ENCODE measurements at regions not wholly inside any gene's neighbourhood (a gene's known extent, or its start where the extent isn't known, plus 50 kb on each side); places are given as distances from the start of the nearest gene placed in this dataset.

DNA sequence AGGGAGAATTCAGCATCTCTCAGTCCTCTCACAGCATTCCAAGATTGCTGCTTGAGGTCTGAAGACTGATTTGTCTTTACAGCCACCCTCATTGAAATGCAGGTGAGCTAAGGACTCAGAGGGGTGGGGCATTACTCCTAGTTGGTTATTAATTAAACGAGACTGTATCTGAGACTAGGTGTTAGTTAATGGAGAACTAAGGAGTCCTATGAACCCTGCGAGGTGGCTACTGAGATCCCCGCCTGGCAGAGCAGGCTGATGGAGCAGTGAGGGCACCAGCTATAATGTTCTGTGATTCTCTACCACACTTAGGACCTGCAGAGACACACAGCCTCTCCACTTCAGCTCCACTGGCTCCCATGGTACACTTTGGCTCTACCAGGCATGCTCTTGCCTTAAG, 215.3 kb downstream of the MID1IP1 start:
- no peak for DNase-seq (ENCODE audit: low spot score)
- intact Hi-C loops (cut with DNase I): no loop called here

DNA sequence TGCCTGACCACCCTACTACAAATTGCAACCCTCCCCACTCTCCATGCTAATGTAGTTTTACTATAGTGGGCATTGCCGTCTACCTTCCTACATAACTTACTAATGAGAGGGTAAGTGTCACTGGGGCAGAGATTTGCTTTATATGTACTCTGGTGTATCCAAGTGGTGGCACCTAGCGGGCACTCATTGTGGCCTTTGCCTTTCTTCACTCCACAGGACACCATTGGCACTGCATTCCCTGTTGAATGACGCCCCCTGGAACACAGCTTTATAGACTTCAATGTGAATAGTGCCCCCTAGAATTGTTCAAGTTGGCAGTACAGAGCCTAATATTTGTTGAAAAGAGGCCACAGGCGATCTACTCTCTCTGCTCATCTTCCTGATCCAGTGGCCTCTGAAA, 215.8 kb downstream of the MID1IP1 start:
- intact Hi-C loops (cut with DNase I): no loop called here
- no peak for DNase-seq (ENCODE audit: low spot score)

DNA sequence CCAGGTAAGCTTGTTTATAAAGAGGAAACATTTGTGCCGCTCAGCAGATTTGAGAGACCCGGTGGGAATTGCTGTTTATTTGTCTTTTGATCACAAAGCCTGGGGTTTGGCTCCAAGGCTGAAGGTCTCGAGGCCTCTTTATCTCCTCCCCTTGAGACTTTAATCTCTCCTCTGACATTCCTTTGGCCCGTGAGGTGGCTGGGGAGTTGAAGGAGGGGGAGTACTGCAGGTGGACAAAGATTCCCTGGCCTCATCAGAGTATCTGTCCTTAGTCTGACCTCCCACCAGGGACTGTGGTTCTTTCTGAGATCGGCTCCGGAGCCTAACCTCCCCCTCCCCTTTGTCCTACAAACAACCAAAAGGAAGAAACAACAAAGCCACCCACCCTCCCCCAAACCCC, 216.5 kb downstream of the MID1IP1 start:
- intact Hi-C loops (cut with DNase I): no loop called here
- DNase-seq (ENCODE audit: low spot score): no peak

DNA sequence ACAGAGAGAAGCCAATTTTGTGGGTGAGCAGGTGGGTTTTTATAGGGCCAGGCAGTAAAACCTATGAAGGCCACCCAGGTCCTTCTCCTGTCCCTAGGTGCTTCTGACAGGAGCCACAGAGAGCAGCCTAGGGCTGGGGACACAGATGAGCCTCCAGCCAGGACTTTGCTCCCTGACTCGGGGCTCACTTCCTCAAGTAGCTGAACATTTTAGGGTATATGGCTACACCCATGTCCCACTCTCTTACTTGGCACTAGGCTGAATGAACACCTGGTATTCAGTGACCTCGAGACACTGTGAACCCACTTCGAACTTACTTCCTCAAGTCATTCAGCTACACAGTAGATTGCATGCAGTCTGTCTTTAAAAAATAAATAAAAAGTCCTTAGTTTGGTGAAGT, 217.3 kb downstream of the MID1IP1 start:
- intact Hi-C loops (cut with DNase I): no loop called here
- no peak for DNase-seq (ENCODE audit: low spot score)

DNA sequence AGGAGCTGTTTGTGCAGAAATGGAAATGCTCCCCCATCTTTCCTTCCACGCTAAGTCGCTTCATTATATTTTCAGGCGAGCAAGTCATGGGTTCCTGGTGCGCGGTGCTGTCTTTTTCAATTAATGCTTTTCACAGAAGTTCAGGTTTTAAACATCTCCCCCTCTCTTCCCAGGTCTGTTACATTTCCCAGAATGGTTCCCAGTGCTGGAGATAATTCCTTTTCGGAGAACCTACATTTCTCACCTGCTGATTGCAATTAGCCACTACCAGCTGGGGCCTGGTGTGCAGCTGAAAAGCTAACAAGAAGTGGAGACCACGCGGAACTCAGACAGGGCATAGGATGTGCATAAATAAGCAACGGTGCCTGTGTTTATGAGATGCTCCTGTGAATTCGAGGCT, 217.8 kb downstream of the MID1IP1 start:
- DNase-seq (ENCODE audit: low spot score): no peak
- intact Hi-C loops (cut with DNase I): no loop called here

DNA sequence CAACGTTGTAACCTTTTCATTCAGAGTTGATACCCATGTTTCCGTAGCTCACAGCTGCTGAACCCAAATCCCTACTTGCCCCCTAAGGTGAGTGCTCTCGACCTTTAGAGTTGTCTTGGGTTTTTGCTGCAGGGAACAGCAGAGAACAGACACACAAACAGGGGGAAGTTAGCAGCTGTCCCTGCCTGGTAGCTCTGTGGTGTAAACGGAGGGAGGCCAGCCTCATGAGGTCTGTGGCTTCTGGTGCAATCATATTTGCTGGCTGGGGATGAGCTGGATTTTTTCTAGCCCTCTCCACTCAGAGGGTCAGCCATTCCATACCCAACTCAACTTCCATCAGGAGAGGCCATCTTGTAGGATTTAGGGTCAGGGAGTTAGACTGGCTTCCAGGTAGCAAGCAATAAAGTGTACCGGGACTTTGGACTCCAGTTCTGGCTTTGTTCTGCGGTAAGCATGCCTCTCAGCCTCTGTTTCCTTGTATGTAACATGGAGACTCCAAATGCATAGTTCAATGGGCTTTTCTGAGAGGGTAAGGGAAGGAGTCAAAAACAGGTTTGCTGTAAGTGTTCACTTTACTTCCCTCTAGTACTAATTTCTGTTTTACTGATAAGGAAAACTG, 218.9 kb downstream of the MID1IP1 start:
- no peak for DNase-seq (ENCODE audit: low spot score)
- intact Hi-C loops (cut with DNase I): no loop called here

DNA sequence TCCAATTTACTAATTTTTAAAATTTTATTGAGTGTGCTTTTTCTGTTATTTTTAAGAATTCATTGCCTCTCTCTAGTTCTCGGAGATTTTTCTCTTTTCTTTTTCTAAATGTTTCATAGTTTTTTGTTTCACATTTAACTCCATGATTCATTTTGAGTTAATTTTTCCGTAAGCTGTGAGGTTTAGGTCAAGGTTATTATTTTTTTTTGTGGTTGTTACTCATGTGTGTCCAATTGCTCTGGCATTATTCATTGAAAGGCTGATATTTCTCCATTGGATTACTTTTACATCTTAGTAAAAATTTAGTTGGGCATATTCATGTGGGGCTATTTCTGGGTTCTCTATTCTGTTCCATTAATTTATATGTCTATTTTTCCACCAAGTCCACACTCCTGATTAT, 220.8 kb downstream of the MID1IP1 start:
- intact Hi-C loops (cut with DNase I): no loop called here
- no peak for DNase-seq (ENCODE audit: low spot score)

DNA sequence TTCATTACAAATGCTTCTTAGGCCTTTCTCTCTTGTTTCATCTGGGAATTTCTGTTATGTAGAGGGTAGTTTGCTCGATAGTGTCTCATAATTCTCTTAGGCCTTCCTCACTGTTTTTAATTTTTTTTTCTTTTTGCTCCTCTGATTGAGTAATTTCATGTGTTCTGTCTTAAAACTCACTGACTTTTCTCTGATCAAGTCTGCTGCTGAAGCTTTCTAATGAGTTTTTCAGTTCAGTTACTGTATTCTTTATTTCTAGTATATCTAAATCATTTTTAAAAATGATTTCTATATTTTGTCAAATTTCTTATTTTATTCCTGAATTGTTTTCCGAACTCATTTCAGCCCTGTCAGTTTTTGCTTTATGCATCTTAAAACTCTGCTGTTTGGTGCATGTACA, 228.0 kb downstream of the MID1IP1 start:
- intact Hi-C loops (cut with DNase I): no loop called here
- DNase-seq (ENCODE audit: low spot score): no peak

DNA sequence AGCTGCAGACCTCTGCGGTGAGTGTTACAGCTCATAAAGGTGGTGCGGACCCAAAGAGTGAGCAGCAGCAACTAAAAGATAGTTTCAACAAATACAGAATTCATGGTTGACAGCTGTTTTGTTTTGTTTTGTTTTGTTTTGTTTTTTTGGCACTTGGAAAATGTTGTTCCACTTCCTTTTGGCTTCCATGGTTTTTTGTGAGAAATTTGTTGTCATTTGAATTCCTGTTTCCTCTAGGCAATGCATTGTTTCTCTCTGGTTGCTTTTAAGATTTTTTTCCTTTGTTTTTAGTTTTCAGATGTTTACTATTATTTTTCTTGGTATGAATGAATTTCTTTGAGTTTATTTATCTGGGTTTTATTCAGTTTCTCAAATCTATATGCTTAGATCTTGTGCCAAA, 229.4 kb downstream of the MID1IP1 start:
- intact Hi-C loops (cut with DNase I): no loop called here
- no peak for DNase-seq (ENCODE audit: low spot score)

DNA sequence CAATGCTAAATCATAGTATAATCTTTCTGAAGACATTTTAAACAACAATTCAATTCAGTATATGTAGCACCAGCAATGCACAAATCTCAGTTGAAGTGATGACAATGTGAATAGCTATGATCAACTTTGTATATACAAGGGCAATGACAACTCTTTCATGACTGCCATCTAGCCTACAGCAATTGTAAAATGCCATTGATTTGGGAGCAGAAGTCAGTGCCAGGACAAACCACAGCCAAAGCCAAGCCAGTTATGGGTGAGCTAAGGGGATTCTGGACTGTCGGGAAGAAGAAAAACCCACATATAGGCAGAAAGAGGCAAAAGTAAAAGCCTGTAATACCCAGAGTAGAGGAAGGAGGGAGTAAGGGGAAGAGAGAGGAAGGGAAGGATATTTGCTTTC, 238.6 kb downstream of the MID1IP1 start:
- intact Hi-C loops (cut with DNase I): no loop called here
- no peak for DNase-seq (ENCODE audit: low spot score)

DNA sequence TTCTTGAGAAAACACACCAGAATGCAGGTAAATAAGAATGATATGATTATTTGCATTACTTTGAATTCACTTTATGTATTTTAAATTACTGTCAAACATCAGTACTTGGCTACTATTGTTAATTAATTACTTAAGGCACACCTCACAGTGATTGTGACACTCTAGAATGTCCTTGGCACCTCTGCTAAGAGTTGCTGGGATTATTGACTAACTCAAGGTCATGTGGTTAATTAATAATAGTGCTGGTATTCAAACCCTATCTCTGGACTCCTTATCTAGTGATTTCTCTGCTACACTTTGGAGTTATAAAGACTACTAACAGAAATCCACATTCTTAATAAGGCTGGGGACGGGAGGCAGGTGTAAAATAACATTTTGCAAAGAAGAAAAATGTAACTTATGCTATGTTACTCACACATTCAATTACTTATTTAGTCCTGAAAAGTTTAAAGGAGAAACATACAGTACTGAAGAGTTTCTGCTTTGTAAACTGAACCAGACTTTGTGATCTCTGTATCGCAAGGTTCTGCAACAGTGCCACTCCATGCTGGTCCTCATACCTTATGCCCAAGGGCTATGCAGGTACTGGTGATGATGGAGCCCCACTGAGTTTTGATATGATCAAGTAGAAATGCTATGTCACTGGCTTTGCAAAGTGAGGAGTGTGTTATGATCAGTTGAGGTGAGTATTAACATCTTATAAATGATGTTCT, 242.7 kb downstream of the MID1IP1 start:
- intact Hi-C loops (cut with DNase I): no loop called here
- DNase-seq (ENCODE audit: low spot score): no peak

DNA sequence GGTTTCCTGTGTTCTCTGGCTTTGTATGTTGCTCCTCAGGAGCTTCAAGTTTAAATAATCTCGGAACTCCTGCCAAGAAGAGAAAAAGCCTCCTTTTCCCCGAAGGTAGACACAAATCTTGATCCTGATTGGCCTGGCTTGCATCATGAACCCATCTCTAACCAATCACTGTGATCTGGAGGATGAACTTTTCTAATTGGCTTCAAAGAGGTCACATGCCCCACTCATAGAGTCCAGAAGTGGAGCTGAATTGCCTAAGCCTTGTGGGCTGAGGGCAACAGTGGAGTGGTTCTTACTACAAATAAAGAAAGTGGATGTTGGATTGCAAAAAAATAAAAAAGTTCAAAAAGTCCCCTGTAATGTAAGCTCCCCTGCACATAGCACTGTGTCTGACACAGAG, 245.9 kb downstream of the MID1IP1 start:
- intact Hi-C loops (cut with DNase I): no loop called here
- DNase-seq (ENCODE audit: low spot score): no peak

DNA sequence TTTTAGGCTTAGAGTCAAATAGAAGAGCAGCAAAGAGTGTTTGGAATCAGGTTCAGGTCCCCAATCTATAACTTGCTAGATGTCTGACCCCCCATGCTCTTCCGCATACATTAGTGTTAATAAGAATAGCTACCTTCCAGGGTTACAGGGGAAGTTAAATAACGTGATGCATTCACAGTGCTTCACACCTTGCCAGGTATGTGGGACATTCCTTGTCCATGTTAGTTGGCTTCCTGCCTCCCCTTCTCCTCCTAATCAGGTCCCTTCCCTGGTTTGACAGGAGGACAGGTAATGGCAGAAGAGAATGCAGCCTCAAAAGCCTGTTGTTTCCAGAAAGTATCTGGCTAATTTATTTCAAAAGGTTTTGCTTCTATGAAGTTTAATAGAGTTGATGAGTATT, 248.7 kb downstream of the MID1IP1 start:
- no peak for DNase-seq (ENCODE audit: low spot score)
- intact Hi-C loops (cut with DNase I): no loop called here

DNA sequence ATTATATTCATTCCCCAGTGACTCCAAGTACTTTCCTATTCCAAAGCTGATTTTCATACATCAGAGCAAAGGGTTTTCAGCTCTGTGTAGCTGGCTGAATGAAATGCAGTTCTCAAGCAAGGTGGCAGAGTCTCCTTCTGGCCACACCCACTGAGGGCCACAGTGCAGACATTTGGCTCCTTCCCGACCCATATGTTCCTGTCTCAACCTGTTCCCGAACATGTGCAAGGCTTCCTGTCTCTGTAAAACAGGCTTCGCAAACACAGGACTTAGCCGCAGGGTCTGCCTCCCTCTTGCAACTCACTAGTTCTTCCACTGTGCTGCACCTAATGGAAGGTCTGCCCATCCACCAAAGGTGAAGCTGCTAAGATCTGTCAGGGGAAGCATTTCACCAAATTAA, 249.2 kb downstream of the MID1IP1 start:
- intact Hi-C loops (cut with DNase I): no loop called here
- DNase-seq (ENCODE audit: low spot score): no peak

DNA sequence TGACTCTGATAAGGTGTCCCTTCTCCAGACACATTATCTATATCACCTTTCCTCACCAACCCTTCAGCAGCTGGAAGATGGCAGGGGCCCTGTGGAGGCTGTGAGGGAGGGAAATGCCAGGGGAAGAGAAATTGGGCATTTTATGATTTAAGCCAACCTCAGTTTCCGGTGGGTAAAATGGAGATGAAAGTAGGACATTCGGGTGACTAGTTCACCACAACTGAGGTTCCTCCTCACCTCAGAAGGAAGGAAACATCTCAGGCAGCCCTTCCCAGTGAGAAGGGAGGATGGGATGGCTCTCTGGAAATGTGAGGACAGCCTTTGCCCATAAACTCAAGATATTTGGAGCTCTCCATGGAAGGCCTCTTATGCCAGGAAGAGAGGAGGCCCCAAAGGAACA, 251.5 kb downstream of the MID1IP1 start:
- intact Hi-C loops (cut with DNase I): no loop called here
- DNase-seq (ENCODE audit: low spot score): no peak

DNA sequence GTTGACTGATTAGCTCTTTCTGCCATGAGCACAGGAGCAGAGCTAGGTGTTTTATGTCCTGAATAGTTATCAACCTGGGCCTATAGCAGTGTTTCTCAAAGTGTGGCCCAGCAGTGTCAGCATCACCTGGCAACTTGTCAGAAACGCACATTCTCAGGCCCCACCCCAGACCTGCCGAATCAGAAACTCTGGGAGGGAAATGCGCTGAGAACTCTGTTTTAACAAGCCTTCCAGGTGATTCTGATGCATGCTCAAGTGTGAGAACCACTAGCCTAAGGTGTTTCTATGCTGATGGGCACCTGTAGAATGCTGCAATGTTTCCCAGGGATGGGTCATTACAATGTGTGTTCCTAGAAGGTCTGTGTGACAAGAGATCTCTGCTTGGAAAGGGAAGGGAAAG, 257.5 kb downstream of the MID1IP1 start:
- DNase-seq (ENCODE audit: low spot score): no peak
- intact Hi-C loops (cut with DNase I): no loop called here

DNA sequence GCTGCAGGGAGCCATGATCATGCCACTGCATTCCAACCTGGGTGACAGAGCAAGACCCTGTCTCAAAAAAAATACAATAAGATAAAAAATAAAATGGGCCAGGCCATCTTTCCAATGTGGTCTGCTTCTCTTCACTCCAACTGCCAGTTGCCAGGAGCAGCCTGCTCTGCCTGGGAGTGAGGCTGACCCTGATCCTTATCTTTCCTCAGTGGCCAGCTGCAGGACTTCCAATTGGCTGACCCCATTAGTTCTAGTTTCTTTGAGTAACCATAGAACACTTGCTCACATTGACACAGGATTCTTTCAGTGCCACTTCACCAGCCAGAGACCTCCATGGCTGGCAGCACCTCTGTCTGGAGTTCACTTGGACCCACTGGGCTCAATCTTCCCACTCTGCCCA, 258.6 kb downstream of the MID1IP1 start:
- intact Hi-C loops (cut with DNase I): loop anchor here (10.0 kb wide), 1 partner anchor 55 kb away; no protein-coding TSS in a partner anchor
- no peak for DNase-seq (ENCODE audit: low spot score)

DNA sequence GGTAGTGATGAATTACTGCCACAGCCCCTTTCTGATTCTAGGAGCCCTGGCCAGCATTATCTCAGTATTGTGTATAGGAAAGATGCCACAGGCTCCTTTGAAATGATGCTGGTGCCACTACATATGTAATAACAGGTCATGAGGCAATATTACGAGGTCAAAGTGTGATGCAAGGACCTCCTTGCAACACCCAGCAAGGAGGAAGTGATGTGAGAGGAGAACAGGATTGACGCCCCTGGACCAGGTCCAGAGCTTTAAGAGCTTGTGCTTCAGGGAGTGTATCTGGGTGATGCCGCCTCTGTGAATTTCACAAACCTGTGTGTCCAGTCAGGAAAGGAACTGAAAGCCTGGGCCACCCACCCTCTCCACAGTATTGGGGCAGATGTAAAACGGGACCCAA, 261.8 kb downstream of the MID1IP1 start:
- DNase-seq (ENCODE audit: low spot score): no peak
- intact Hi-C loops (cut with DNase I): loop anchor here (10.0 kb wide), 1 partner anchor 58 kb away; no protein-coding TSS in a partner anchor

DNA sequence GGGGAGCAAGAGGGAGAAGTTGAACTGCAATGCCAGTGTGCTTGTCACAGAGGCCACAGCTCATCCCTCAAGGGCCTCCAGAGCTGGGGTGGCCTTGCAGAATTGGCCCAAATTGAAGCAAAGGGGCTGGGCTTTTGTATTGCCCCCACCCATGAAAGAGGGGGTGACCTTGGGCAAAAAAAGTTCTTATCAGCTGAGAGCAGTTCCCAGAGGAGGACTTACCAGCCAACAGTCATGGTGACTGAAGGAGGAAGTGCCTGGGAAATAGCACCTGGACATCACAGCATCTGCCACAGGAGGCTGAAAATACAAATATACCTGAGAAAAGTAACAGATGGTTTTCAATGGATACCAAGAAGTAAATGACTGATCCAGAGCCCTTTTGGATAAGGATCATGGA, 262.4 kb downstream of the MID1IP1 start:
- no peak for DNase-seq (ENCODE audit: low spot score)
- intact Hi-C loops (cut with DNase I): loop anchor here (10.0 kb wide), 1 partner anchor 59 kb away; no protein-coding TSS in a partner anchor

DNA sequence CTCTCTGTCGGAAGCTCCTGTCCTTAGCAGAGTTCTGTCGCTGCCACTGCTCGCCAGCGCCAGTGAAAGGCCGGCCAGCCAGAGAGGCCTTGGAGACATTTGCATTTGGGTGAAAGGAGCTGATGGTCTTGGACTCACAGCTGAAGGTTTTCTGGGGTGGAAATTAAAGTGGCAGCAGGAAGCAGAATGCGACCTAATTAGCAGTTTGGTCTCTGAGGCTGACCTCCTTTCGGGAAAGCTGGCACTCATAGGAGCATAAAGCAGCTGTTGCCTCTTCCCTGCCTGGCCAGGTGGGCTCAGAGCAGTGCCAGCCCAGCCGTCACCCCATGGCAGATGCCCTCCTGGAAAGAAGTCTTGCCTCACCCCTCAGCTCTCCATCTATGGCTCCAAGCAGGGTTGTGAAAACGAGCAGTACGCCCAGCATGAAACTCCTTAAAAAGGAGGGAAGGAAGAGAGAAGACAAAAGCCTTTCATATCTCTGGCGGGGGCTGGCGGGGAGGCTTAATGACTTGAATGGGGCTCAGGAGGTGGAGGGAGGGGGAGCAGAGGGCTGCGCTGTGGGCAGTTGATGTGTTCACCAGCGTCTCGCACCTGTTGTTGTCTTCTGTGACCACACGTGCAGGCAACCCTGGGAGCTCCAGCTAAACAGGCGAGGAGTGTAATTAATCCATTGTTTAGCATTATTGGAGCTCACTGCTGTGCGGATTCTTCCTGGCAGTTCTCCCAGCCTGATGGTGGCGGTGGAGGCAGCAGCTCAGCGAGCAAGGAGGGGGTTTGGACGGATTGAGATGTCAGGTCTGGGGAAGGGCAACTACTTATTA, 264.0 kb downstream of the MID1IP1 start:
- intact Hi-C loops (cut with DNase I): loop anchor here (10.0 kb wide), 1 partner anchor 60 kb away; no protein-coding TSS in a partner anchor

DNA sequence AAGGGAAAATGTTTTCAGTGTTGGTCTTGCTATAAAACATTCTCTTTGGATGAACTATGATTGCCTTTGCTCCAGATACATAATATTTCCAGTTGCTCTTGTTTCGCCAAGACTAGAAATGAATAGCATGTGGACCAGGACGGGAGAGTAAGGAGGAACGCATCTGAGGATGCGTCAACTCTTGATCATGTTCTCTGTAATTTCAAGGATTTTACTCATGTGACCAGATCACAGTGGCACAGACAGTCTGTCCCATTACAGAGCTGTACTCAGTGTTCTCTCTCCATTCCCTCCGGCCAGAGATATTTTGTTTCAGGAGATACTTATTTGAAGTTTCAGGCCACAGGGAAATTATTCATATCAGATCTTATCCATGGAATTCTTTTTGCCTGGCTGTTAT, 266.6 kb downstream of the MID1IP1 start:
- intact Hi-C loops (cut with DNase I): loop anchor here (10.0 kb wide), 1 partner anchor 63 kb away; no protein-coding TSS in a partner anchor
- no peak for DNase-seq (ENCODE audit: low spot score)

More for the DNA sequence above, 264.0 kb downstream of the MID1IP1 start:
- no peak for DNase-seq (ENCODE audit: low spot score)

Measured in cardiac septum (tissue), 1 donor.